ENCODE measurements at regions not wholly inside any gene's neighbourhood (a gene's known extent, or its start where the extent isn't known, plus 50 kb on each side); places are given as distances from the start of the nearest gene placed in this dataset.
"Not testable (repeated sequence)": the region's sequence is repeated elsewhere in the genome, so short reads cannot be mapped to it uniquely, and the experiment has no call there.

GRCh38 chr6:82801083-82801482, 264.6 kb downstream of the UBE3D start:
- TF ChIP-seq ZXDB (tag by site-specific recombination; IDR thresholded peaks at IDR 0.05) (no peak), GLIS2 (tag by site-specific recombination; IDR thresholded peaks at IDR 0.05) (no peak), ZBTB7A (tag by site-specific recombination; IDR thresholded peaks at IDR 0.05; ENCODE audit: low read depth) (no peak), BCL11A (tag by site-specific recombination; IDR thresholded peaks at IDR 0.05; ENCODE audit: low read depth) (no peak), HIC1 (tag by site-specific recombination; IDR thresholded peaks at IDR 0.05) (no peak)
- POLR2A ChIA-PET: no interaction called here

DNA sequence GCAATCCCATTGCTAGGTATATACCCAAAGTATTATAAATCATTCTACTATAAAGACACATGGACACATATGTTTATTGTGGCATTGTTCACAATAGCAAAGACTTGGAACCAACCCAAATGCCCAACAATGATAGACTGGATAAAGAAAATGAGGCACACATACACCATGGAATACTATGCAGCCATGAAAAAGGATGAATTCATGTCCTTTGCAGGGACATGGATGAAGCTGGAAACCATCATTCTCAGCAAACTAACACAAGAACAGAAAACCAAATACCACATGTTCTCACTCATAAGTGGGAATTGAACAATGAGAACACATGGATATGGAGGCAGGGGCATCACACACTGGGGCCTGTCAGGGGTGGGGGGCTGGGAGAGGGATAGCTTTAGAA, 249.4 kb downstream of the UBE3D start:
- CTCF ChIA-PET; H3K9me3 ChIP-seq (ENCODE audit: control insufficient read depth, insufficient read depth, low read depth, low read length); H3K4me3 ChIP-seq (ENCODE audit: low read depth, low read length); H3K36me3 ChIP-seq (ENCODE audit: control insufficient read depth in 2 of 2, insufficient read depth in 1 of 2, low read length in 2 of 2); H3K4me1 ChIP-seq (ENCODE audit: control insufficient read depth, insufficient read depth, low read length); POLR2A ChIA-PET; H3K27ac ChIP-seq (ENCODE audit: extremely low read depth, low read depth, low read length): not testable (repeated sequence)
- 0 out of 2 replicates have a peak, but pooled peaks have one; percentile 77 for TF ChIP-seq ZNF280D (tag by site-specific recombination; IDR thresholded peaks at IDR 0.05)
- TF ChIP-seq ZNF146 (tag by site-specific recombination; IDR thresholded peaks at IDR 0.05): peak; percentile 95

More at GRCh38 chr6:82801083-82801482, 264.6 kb downstream of the UBE3D start:
- Histone ChIP-seq H3K36me3 (ENCODE audit: control insufficient read depth in 2 of 2, insufficient read depth in 1 of 2, low read length in 2 of 2) (no peaks in the 10 kb centered on the region), H3K4me1 (ENCODE audit: control insufficient read depth, insufficient read depth, low read length) (no peaks in the 10 kb centered on the region), H3K27ac (ENCODE audit: extremely low read depth, low read depth, low read length) (no peak overlapping the region), H3K9me3 (ENCODE audit: control insufficient read depth, insufficient read depth, low read depth, low read length) (no peaks in the 10 kb centered on the region), H3K4me3 (ENCODE audit: low read depth, low read length) (no peak overlapping the region)
- CTCF ChIA-PET: interaction anchor here (0.6 kb wide), 1 partner anchor 723 kb away, joined by 3 read pairs; no protein-coding TSS in a partner anchor

DNA sequence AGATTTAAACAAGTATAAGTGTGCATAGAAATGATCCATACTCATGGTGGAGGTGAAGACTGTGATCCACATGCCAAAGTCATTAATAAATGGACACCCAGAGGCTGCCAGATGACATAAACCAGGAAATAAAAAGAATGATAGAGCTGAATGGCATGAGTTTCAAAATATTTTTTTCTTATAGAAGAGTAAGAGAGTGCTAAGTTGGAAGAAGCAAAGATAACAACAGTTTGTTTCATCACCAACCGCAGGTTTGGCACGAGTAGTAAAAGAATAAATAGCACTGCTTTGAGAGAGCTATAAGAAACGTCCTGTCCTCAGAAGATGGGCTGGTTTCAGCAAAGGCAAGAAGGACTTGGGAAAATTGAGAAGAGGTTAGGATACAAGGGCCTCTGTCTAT, 246.9 kb downstream of the UBE3D start:
- ChIA-PET POLR2A (no interaction called here), CTCF (interaction anchor here (0.8 kb wide), 1 partner anchor 57 kb away, joined by 3 read pairs; no protein-coding TSS in a partner anchor)
- H3K9me3 ChIP-seq (ENCODE audit: control insufficient read depth, insufficient read depth, low read depth, low read length): no peaks in the 10 kb centered on the region
- no peak overlapping the region for H3K4me3 ChIP-seq (ENCODE audit: low read depth, low read length)
- no peaks in the 10 kb centered on the region for H3K36me3 ChIP-seq (ENCODE audit: control insufficient read depth in 2 of 2, insufficient read depth in 1 of 2, low read length in 2 of 2)
- TF ChIP-seq ZNF239 (tag by site-specific recombination; IDR thresholded peaks at IDR 0.05) (no peak), ZNF174 (tag by site-specific recombination; IDR thresholded peaks at IDR 0.05) (no peak), ZFP69B (tag by site-specific recombination; IDR thresholded peaks at IDR 0.05) (no peak), KLF7 (tag by site-specific recombination; IDR thresholded peaks at IDR 0.05; ENCODE audit: borderline replicate concordance) (no peak), ZNF10 (tag by site-specific recombination; IDR thresholded peaks at IDR 0.05) (no peak), ZNF155 (tag by site-specific recombination; IDR thresholded peaks at IDR 0.05) (no peak), ZFP41 (tag by site-specific recombination; IDR thresholded peaks at IDR 0.05; ENCODE audit: borderline replicate concordance) (no peak), ZNF664 (tag by site-specific recombination; IDR thresholded peaks at IDR 0.05) (no peak), ZNF548 (tag by site-specific recombination; IDR thresholded peaks at IDR 0.05) (no peak), ZNF510 (tag by site-specific recombination; IDR thresholded peaks at IDR 0.05; ENCODE audit: insufficient replicate concordance) (no peak), ZSCAN30 (tag by site-specific recombination; IDR thresholded peaks at IDR 0.05) (no peak), HIC1 (tag by site-specific recombination; IDR thresholded peaks at IDR 0.05) (no peak), ZBTB8A (tag by site-specific recombination; IDR thresholded peaks at IDR 0.05) (no peak), MEIS1 (CRISPR knock-in tag; IDR thresholded peaks at IDR 0.05; ENCODE audit: borderline replicate concordance) (no peak), ZNF221 (tag by site-specific recombination; IDR thresholded peaks at IDR 0.05; ENCODE audit: borderline replicate concordance) (no peak)
- TF ChIP-seq, protein P1, sequence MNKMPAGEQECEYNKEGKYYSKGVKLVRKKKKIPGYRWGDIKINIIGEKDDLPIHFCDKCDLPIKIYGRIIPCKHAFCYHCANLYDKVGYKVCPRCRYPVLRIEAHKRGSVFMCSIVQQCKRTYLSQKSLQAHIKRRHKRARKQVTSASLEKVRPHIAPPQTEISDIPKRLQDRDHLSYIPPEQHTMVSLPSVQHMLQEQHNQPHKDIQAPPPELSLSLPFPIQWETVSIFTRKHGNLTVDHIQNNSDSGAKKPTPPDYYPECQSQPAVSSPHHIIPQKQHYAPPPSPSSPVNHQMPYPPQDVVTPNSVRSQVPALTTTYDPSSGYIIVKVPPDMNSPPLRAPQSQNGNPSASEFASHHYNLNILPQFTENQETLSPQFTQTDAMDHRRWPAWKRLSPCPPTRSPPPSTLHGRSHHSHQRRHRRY (tag by site-specific recombination; IDR thresholded peaks at IDR 0.05): no peak
- no peaks in the 10 kb centered on the region for H3K4me1 ChIP-seq (ENCODE audit: control insufficient read depth, insufficient read depth, low read length)
- no peak overlapping the region for H3K27ac ChIP-seq (ENCODE audit: extremely low read depth, low read depth, low read length)

Measured in HEK293 (cell line).